SK-N-SH (cell line): ENCODE measurements at regions not wholly inside any gene's neighbourhood (a gene's known extent, or its start where the extent isn't known, plus 50 kb on each side); places are given as distances from the start of the nearest gene placed in this dataset.

Experiments
- CTCF ChIA-PET: fragments of 300-600, 350-600 bp; formaldehyde crosslinking; extraction: SDS; loops from one replicate; lab custom pipeline; 2021; lab: Yijun Ruan, JAX
- POLR2A ChIA-PET: fragments of 350-600 bp; sonication (Branson Sonifier 250); formaldehyde crosslinking; extraction: SDS; loops from one replicate; lab custom pipeline; 2020; ENCODE audit warnings: antibody characterized with exemption, inconsistent platforms; lab: Yijun Ruan, JAX
- DNase-seq: peaks from one replicate; pipeline ENCODE4 v3.0.0; 2012
- H2AFZ ChIP-seq: fragments of 200-600 bp; sonication (generic); 2 replicates; pipeline ENCODE4 v1.8.1; 2016; ENCODE audit warnings: antibody characterized with exemption, mild to moderate bottlenecking, low read depth
- H3F3A ChIP-seq: fragments of 200-600 bp; sonication (generic); replicated peaks from 2 replicates; pipeline ENCODE3; 2016; ENCODE audit warnings: antibody characterized with exemption, mild to moderate bottlenecking; ENCODE audit not compliant: insufficient read depth
- H3K27ac ChIP-seq, 2 experiments: fragments of 200-500 bp in 1 of 2; fragments of 200-600 bp in 1 of 2; sonication (Bioruptor generic) in 1 of 2; sonication (generic), shearing (Covaris generic) in 1 of 2; 2 replicates each; pipeline versions ENCODE4 v1.5.1 to v1.6.1; 2014 to 2016; ENCODE audit warnings: low read depth in 2 of 2, inconsistent platforms in 1 of 2, low read length in 1 of 2, mild to moderate bottlenecking in 1 of 2, mixed read lengths in 1 of 2
- H3K27me3 ChIP-seq: fragments of 200-600 bp; sonication (generic), shearing (Covaris generic); 2 replicates; pipeline ENCODE4 v1.6.1; 2016; ENCODE audit warnings: mixed run types; ENCODE audit not compliant: insufficient read depth
- H3K36me3 ChIP-seq, 2 experiments: fragments of 200-500 bp in 1 of 2; fragments of 200-600 bp in 1 of 2; sonication (Bioruptor generic) in 1 of 2; sonication (generic) in 1 of 2; replicated peaks in 1 of 2; 2 replicates each; pipeline versions ENCODE3 to v1.5.1; 2014 to 2016; ENCODE audit warnings: low read length in 1 of 2, mild to moderate bottlenecking in 1 of 2; ENCODE audit not compliant: insufficient read depth in 2 of 2, control insufficient read depth in 1 of 2
- H3K4me1 ChIP-seq, 2 experiments: fragments of 200-500 bp in 1 of 2; fragments of 200-600 bp in 1 of 2; sonication (Bioruptor generic) in 1 of 2; sonication (generic), shearing (Covaris generic) in 1 of 2; 2 replicates each; pipeline versions ENCODE4 v1.5.1 to v1.6.1; 2014 to 2016; ENCODE audit warnings: low read depth in 1 of 2, low read length in 1 of 2, mixed run types in 1 of 2; ENCODE audit not compliant: insufficient read depth in 2 of 2, control insufficient read depth in 1 of 2
- H3K4me2 ChIP-seq: fragments of 200-600 bp; sonication (generic), shearing (Covaris generic); 2 replicates; pipeline ENCODE4 v1.6.1; 2017; ENCODE audit warnings: mixed run types
- H3K4me3 ChIP-seq, 2 experiments: fragments of 200-500 bp in 1 of 2; fragments of 200-600 bp in 1 of 2; sonication (Bioruptor generic) in 1 of 2; sonication (generic), shearing (Covaris generic) in 1 of 2; 2 replicates each; pipeline versions ENCODE4 v1.5.1 to v1.8.1; 2014 to 2016; ENCODE audit warnings: low read depth in 2 of 2, inconsistent platforms in 1 of 2, low read length in 1 of 2, mild to moderate bottlenecking in 1 of 2, mixed read lengths in 1 of 2, moderate library complexity in 1 of 2
- H3K79me2 ChIP-seq: fragments of 200-600 bp; sonication (generic); 2 replicates; pipeline ENCODE4 v1.8.1; 2017; ENCODE audit warnings: mild to moderate bottlenecking; ENCODE audit not compliant: insufficient read depth
- H3K9ac ChIP-seq: fragments of 200-600 bp; sonication (generic); 2 replicates; pipeline ENCODE4 v1.6.1; 2017; ENCODE audit warnings: mixed run types
- H3K9me2 ChIP-seq: fragments of 200-600 bp; sonication (generic); 2 replicates; pipeline ENCODE4 v1.6.1; 2017; ENCODE audit warnings: mixed run types
- H3K9me3 ChIP-seq: fragments of 200-600 bp; sonication (generic); 2 replicates; pipeline ENCODE4 v1.6.1; 2017; ENCODE audit warnings: mixed run types, mild to moderate bottlenecking, moderate library complexity
- H4K20me1 ChIP-seq: fragments of 200-600 bp; sonication (generic); 2 replicates; pipeline ENCODE4 v1.6.1; 2017; ENCODE audit warnings: mild to moderate bottlenecking, mixed run types; ENCODE audit not compliant: insufficient read depth
- FOSL2 ChIP-seq: IDR thresholded peaks from 2 replicates; pipeline ENCODE4 v1.4.0; 2012; ENCODE audit warnings: low read depth, mild to moderate bottlenecking, moderate library complexity, borderline replicate concordance
- FOXJ3 ChIP-seq: sonication (generic); formaldehyde crosslinking; IDR thresholded peaks from 2 replicates; pipeline ENCODE4 v1.5.1; 2020; ENCODE audit warnings: mild to moderate bottlenecking, missing genetic modification reagents
- FOXM1 ChIP-seq: IDR thresholded peaks from 2 replicates; pipeline ENCODE4 v1.4.0; 2012; ENCODE audit warnings: low read depth, mild to moderate bottlenecking
- GABPA ChIP-seq: IDR thresholded peaks from 2 replicates; pipeline ENCODE4 v1.4.0; 2012; ENCODE audit warnings: low read depth, mild to moderate bottlenecking
- GATA2 ChIP-seq: sonication (generic); formaldehyde crosslinking; IDR thresholded peaks from 2 replicates; pipeline ENCODE4 v1.5.0; 2020; ENCODE audit warnings: mild to moderate bottlenecking, missing genetic modification reagents
- POLR2AphosphoS5 ChIP-seq: IDR thresholded peaks from 2 replicates; pipeline ENCODE4 v1.6.1; 2012; ENCODE audit warnings: low read depth, low read length
- REST ChIP-seq: IDR thresholded peaks from 2 replicates; pipeline ENCODE4 v1.6.1; 2012; ENCODE audit warnings: mild to moderate bottlenecking, low read depth, low read length, moderate library complexity
- RXRA ChIP-seq: IDR thresholded peaks from 2 replicates; pipeline ENCODE4 v1.4.0; 2012; ENCODE audit warnings: low read depth, mild to moderate bottlenecking, borderline replicate concordance
- SIN3A ChIP-seq: IDR thresholded peaks from 2 replicates; pipeline ENCODE4 v1.6.1; 2012; ENCODE audit warnings: low read depth, mild to moderate bottlenecking, low read length, moderate library complexity, borderline replicate concordance
- USF1 ChIP-seq: IDR thresholded peaks from 2 replicates; pipeline ENCODE4 v1.4.0; 2012; ENCODE audit warnings: low read depth, borderline replicate concordance
- WGBS: methylation state at CpG from one replicate; pipeline ENCODE4 v1.1.6; 2017; ENCODE audit warnings: low lambda C conversion rate; 5-methylcytosine and 5-hydroxymethylcytosine counted together
- TF ChIP-seq, protein P1 (sequence below): IDR thresholded peaks from 2 replicates; pipeline ENCODE4 v1.4.0; 2012; ENCODE audit warnings: low read depth
- TF ChIP-seq, protein P2 (sequence below): fragments of 200-600 bp; sonication (generic); IDR thresholded peaks from 2 replicates; pipeline ENCODE4 v1.6.1; 2017; ENCODE audit warnings: antibody characterized with exemption, mild to moderate bottlenecking, moderate library complexity
- TF ChIP-seq, protein P3 (sequence below): fragments of 150-350 bp; IDR thresholded peaks from 2 replicates; pipeline ENCODE4 v1.6.1; 2016; ENCODE audit warnings: mild to moderate bottlenecking, low read depth, low read length
- TF ChIP-seq, protein P4 (sequence below): fragments of 150-350 bp; IDR thresholded peaks from 2 replicates; pipeline ENCODE4 v1.6.1; 2017; ENCODE audit warnings: antibody characterized with exemption, low read length, low read depth, borderline replicate concordance

- TF ChIP-seq REST (no peak), USF1 (no peak), POLR2AphosphoS5 (no peak), RXRA (no peak), FOXJ3 (CRISPR knock-in tag) (no peak), GATA2 (CRISPR knock-in tag) (no peak)
- TF ChIP-seq, protein P1, sequence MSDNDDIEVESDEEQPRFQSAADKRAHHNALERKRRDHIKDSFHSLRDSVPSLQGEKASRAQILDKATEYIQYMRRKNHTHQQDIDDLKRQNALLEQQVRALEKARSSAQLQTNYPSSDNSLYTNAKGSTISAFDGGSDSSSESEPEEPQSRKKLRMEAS: no peak
- TF ChIP-seq, protein P2, sequence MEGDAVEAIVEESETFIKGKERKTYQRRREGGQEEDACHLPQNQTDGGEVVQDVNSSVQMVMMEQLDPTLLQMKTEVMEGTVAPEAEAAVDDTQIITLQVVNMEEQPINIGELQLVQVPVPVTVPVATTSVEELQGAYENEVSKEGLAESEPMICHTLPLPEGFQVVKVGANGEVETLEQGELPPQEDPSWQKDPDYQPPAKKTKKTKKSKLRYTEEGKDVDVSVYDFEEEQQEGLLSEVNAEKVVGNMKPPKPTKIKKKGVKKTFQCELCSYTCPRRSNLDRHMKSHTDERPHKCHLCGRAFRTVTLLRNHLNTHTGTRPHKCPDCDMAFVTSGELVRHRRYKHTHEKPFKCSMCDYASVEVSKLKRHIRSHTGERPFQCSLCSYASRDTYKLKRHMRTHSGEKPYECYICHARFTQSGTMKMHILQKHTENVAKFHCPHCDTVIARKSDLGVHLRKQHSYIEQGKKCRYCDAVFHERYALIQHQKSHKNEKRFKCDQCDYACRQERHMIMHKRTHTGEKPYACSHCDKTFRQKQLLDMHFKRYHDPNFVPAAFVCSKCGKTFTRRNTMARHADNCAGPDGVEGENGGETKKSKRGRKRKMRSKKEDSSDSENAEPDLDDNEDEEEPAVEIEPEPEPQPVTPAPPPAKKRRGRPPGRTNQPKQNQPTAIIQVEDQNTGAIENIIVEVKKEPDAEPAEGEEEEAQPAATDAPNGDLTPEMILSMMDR: no peak
Measured at GRCh38 chr5:110116539-110116938, 426.8 kb downstream of the MAN2A1 start (continued).

DNA sequence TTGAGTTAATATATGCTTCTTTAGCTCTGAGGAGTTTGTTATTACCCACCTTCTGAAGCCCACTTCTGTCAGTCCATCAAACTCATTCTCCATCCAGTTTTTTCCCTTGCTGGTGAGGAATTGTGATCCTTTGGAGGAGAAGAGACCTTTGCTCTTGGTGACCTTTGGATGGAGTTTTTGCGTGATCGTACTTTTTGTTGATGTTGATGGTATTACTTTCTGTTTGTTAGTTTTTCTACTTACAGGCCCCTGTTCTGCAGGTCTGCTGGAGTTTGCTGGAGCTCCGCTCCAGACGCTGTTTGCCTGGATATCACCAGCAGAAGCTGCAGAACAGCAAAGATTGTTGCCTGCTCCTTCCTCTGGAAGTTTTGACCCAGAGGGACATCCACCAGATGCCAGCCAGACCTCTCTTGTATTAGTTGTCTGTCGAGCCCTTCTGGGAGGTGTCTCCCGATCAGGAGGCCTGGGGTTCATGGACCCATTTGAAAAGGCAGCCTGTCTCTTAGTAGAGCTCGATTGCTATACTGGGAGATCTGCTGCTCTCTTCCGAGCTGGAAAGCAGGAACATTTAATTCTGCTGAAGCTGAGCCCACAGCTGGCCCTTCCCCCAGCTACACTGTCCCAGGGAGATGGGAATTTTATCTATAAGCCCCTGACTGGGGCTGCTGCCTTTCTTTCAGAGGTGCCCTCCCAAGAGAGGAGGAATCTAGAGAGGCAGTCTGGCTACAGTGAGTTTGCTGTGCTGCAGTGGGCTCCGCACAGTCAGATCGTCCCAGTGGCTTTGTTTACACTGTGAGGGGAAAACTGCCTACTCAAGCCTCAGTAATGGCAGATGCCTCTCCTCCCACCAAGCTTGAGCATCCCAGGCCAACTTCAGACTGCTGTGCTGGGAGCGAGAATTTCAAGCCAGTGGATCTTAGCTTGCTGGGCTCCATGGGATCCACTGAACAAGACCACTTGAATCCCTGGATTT is 445.5 kb downstream of the MAN2A1 start:
- WGBS: 61% methylated on average over 9 of the region's 11 CpGs
- no peak overlapping the region for H3K9ac ChIP-seq
- H3K27ac ChIP-seq: no peak overlapping the region
- ChIA-PET CTCF (no interaction called here), POLR2A (no interaction called here)
- H2AFZ ChIP-seq: no peak overlapping the region
- no peaks in the 10 kb centered on the region for H3K9me2 ChIP-seq
- TF ChIP-seq FOSL2 (no peak), GABPA (no peak), GATA2 (CRISPR knock-in tag) (no peak), FOXM1 (no peak), SIN3A (no peak)
- TF ChIP-seq, protein P3, sequence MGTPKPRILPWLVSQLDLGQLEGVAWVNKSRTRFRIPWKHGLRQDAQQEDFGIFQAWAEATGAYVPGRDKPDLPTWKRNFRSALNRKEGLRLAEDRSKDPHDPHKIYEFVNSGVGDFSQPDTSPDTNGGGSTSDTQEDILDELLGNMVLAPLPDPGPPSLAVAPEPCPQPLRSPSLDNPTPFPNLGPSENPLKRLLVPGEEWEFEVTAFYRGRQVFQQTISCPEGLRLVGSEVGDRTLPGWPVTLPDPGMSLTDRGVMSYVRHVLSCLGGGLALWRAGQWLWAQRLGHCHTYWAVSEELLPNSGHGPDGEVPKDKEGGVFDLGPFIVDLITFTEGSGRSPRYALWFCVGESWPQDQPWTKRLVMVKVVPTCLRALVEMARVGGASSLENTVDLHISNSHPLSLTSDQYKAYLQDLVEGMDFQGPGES: no peak
- TF ChIP-seq, protein P4, sequence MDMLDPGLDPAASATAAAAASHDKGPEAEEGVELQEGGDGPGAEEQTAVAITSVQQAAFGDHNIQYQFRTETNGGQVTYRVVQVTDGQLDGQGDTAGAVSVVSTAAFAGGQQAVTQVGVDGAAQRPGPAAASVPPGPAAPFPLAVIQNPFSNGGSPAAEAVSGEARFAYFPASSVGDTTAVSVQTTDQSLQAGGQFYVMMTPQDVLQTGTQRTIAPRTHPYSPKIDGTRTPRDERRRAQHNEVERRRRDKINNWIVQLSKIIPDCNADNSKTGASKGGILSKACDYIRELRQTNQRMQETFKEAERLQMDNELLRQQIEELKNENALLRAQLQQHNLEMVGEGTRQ: no peak
- H3K27me3 ChIP-seq: no peaks in the 10 kb centered on the region
- no peaks in the 10 kb centered on the region for H3F3A ChIP-seq
- H3K79me2 ChIP-seq: no peaks in the 10 kb centered on the region
- no peak for DNase-seq
- H3K4me2 ChIP-seq: no peak overlapping the region
- no peaks in the 10 kb centered on the region for H3K4me1 ChIP-seq
- H3K9me3 ChIP-seq: no peaks in the 10 kb centered on the region
- no peak overlapping the region for H3K4me3 ChIP-seq
- H4K20me1 ChIP-seq: no peaks in the 10 kb centered on the region
- H3K36me3 ChIP-seq: no peaks in the 10 kb centered on the region
